Jurkat, Clone E6-1 (cell line): ENCODE measurements at regions not wholly inside any gene's neighbourhood (a gene's known extent, or its start where the extent isn't known, plus 50 kb on each side); places are given as distances from the start of the nearest gene placed in this dataset.

Source experiments
- DNase-seq: peaks from one replicate; pipeline ENCODE4 v3.0.0-alpha.2; 2011; ENCODE audit warnings: low read depth, low spot score
- H3K4me3 ChIP-seq: 2 replicates; pipeline ENCODE4 v1.5.1; 2011; ENCODE audit warnings: mild to moderate bottlenecking, low read length, control low read depth, moderate library complexity

DNA sequence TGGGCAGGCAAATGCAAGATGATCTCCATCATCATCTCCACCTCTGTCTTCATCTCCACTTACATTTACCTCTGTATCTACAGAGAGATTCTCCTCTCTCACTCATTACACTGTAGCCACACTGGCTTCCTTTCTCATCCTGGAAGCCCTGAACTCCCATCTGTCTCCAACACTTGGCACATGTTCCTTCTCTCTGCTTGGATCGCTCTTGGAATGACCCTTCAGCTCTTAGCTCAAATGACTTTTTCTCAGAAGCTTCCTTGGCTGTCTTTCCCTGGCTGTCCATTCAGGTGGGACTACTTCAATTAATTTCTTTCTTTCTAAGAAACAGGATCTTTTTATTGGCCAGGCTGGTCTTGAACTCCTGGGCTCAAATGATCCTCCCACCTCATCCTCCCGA is 120.0 kb upstream of the KLF4 start:
- no peak overlapping the region for H3K4me3 ChIP-seq
- no peak for DNase-seq

- DNase-seq, result no peak
- H3K4me3 ChIP-seq, result no peak overlapping the region
These were observed 116.7 kb upstream of the KLF4 start for GRCh38 chr9:107606149-107606790.

DNA sequence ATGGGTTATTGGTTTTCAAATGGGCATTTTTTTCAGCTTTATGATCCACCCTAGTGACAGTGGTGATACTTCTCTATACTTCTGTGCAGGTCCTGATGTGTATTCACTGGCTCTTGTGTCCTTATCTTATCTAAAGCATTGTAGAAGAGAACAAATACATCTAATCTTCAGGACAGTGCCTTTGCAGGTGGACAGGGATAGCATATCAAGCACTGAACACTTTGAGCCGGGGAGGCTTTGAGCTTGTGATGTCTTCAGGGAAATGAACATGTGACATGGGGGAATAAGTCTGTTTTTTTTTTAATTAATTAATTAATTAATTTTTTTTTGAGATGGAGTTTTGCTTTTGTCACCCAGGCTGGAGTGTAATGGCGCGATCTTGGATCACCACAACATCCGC is 115.5 kb upstream of the KLF4 start:
- H3K4me3 ChIP-seq, result no peak overlapping the region
- DNase-seq, result no peak

GRCh38 chr9:107603281-107603680 is 113.7 kb upstream of the KLF4 start:
- no peak for DNase-seq
- H3K4me3 ChIP-seq, result no peak overlapping the region

DNA sequence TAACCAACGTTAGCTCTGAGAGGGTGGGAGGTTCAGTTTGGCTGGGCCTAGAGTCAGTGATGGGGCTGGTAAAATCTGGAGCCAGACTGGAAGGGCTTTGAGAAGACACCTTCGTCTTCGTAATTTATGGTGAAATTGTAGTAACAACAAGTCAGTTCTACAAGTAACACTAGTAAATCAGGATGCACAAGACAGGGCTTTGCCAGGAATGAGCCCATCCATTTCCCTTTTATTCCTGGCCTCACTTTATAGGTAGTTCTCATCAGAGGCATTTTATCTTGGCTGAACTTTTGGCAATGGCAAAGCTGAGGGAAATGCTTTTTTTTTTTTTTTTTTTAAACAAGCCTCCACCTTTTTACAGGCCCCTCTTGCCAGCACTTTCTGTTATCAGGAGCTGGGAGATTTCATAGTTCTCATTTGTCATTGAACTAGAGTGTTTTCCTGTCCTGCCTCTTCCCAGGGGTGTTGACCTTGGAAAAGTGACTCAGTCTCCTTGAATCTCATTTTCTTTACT is 110.5 kb upstream of the KLF4 start:
- no peak for DNase-seq

DNA sequence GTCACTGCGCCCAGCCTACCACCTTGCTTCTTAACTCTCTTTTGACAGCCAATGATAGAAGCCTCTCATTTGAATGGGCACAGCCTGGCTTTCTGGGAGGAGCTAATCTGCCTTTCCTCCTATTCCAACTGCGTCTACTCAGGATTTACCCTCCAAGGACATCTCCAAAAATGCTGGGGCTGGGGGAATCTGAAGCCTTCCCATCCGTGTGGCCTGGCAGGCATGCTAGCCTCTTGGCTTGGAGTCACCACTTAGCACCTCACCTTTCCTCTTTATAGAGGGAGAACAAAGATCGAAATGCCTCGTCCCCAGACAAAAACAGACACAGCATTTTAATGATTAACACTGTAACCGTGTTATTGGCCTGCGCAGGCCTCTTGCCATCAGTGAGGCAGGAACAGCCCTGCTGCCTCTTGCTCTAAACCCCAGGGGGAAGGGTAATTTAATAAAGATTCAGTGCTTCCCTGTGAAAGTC is 108.2 kb upstream of the KLF4 start:
- H3K4me3 ChIP-seq, result no peak overlapping the region
- no peak for DNase-seq

More for the DNA sequence above, 110.5 kb upstream of the KLF4 start:
- H3K4me3 ChIP-seq, result no peak overlapping the region

- no peak for DNase-seq
- no peak overlapping the region for H3K4me3 ChIP-seq
These were observed 105.5 kb upstream of the KLF4 start for GRCh38 chr9:107594908-107595530.

DNA sequence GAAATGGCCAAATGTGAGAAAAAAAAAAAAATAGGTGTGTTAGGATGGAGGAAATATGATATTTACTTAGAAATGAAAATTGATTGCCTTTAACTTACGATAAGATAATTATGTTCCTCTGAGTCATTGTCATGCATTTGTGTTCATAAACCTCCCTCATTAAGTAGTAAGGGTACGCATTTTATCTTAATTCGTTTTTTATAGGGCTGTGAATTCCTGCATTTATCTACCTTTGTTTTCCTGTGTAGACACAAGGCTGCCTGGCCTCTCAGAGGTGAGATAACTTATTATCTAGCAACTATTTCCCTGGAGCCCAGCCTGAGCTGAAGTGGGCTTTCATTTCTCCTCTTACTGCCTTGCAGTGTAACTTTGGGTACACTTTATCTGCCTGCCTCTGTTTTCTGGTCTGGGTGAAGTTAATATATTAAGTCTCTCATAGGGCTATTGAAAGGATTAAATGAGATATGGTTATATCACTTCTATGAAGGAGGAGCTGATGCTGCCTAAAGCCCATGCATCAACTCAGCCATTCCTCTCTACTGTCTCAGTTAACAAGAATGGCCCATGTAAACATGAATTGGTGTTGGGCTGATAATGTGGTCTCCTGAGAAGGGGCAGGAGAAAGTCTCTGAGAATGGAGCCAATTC is 103.8 kb upstream of the KLF4 start:
- no peak overlapping the region for H3K4me3 ChIP-seq
- DNase-seq, result no peak

DNA sequence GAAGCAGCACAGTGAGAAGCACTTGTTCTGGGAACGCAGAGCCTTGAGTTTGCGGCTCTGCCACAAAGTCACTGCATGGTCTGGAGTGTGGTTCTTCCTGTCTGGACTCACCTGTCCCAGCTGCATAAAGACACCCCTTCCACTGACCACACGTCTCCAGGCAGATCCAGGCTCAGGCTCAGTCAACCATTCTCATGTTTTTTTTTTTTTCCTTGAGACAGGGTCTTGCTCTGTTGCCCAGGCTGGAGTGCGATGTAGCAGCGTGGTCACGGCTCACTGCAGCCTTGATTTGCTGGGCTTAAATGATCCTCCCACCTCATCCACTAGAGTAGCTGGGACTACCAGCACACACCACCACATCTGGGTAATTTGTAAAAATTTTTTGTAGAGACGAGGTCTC is 102.9 kb upstream of the KLF4 start:
- DNase-seq, result no peak
- H3K4me3 ChIP-seq, result no peak overlapping the region

- no peak for DNase-seq
These were observed 102.2 kb upstream of the KLF4 start for GRCh38 chr9:107591781-107592180.

DNA sequence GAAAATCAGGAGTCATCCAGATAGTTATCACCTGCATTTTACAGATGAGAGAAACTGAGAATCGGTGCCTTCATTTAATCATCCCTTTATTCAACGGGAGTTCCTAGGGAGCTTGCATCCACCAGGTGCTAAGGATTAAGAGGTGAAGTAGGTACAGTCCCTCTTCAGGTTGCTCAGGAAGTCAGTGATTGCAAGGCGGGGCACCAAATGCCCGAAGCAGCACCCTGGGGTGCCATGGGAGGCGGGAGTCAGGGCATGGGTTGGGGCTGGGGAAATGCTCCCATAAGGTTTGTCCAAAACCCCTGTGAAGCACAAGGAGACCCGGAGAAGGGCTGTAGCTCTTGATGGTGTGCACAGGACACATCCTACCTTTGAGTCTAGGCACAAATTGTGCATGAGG is 98.8 kb upstream of the KLF4 start:
- no peak overlapping the region for H3K4me3 ChIP-seq
- no peak for DNase-seq

More at GRCh38 chr9:107591781-107592180, 102.2 kb upstream of the KLF4 start:
- H3K4me3 ChIP-seq, result no peak overlapping the region

DNA sequence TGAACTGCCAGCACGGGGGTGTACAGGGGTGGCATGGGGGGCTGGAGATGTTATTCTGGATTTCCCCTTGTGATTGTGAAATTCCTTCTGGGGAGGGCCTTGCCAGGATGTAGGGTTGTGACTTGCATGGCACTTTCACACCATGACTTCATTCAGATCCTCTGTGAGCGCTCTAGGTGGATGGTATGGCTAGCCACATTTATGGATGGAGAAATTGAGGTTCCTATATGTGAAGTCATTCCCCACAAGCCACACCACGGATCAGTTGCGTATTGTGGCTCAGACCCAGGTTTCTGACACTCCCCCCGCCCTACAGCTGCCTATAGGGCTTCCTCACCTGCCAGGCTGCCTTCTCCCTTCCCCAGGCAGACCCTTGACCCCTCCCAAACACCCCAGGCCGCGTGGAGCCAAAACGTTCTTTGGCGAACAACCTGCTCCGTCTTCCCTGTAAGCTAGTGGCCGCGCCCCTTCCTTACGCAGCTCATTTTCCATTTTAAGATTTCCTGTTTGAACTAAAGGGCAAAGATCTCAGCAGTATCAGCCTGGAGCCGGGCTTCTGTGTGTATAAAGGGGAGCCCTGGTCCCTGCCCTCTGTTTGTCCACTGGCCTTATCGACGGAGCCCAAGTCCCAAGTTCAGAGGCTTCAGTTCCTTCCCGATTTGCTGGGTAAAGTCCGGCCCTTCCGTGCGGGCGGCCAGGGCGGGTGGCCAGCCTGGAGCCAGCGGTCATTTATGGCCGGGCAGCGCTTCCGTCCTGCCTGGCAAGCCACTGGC is 97.8 kb upstream of the KLF4 start:
- DNase-seq, result no peak
- no peak overlapping the region for H3K4me3 ChIP-seq

- H3K4me3 ChIP-seq, result no peak overlapping the region
- no peak for DNase-seq
These were observed 96.9 kb upstream of the KLF4 start for GRCh38 chr9:107586493-107586892.

DNA sequence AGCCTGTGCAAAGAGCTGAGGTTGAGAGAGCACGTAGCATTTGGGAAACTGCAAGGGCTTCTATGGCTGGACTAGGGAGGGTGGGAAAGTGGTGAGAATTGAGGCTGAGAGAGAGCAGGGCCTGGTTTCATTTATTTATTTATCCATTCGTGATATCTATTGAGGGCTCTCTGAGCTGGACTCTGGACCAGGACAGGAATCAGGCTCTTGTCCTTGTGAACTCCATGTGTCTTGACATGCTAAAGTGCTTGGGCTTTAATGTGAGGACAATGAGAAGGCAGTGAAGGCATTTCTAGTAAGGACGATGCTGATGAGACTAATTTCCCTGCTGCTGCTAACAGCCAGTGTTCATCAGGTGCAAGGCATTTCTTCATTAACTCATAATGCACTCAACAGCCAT is 95.9 kb upstream of the KLF4 start:
- DNase-seq, result no peak
- H3K4me3 ChIP-seq, result no peak overlapping the region

DNA sequence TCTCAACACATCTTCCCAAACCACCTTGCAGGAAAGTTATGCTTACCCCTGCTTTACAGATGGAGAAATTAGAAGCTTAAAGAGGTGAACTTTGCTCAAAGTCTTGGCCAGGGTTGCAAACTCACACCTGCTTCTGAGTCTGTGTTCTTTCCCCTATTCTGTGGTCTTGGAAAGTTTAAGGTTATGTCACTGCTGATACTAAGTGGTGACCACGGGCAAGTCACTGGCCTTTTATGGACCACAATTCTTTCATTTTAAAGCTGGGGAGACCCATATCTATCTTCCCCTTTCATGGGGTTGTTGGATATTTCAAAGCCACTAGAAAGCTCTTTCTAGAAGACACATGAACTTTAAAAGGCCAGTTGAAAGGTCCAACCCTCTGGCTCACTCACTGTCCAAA is 95.4 kb upstream of the KLF4 start:
- DNase-seq, result no peak
- H3K4me3 ChIP-seq, result no peak overlapping the region

DNA sequence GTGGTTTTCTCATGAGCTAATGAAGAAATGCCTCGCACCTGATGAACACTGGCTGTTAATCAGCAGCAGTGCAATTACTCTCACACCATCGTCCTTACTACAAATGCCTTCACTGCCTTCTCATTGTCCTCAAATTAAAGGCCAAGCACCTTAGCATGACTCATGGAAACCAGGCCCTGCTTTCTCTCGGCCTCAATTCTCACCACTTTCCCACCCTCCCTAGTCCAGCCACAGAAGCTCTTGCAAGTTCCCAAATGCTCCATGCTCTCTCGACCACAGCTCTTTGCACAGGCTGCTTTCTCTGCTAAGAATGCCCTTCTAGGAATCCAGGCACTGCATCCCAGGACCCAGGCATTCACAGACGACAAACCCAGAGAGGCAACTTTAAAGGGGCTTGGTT is 94.6 kb upstream of the KLF4 start:
- no peak overlapping the region for H3K4me3 ChIP-seq
- no peak for DNase-seq

- no peak overlapping the region for H3K4me3 ChIP-seq
- no peak for DNase-seq
These were observed 87.7 kb upstream of the KLF4 start for GRCh38 chr9:107577140-107577776.

- DNase-seq, result no peak
- H3K4me3 ChIP-seq, result no peak overlapping the region
These were observed 81.6 kb upstream of the KLF4 start for GRCh38 chr9:107571148-107571547.

GRCh38 chr9:107569174-107569573 is 79.6 kb upstream of the KLF4 start:
- no peak for DNase-seq
- H3K4me3 ChIP-seq, result no peak overlapping the region
